ENCODE measurements at regions not wholly inside any gene's neighbourhood (a gene's known extent, or its start where the extent isn't known, plus 50 kb on each side); places are given as distances from the start of the nearest gene placed in this dataset.
A peak's percentile ranks its signal among the peaks of the same experiment; 100 is the strongest.
"Not testable (repeated sequence)": the region's sequence is repeated elsewhere in the genome, so short reads cannot be mapped to it uniquely, and the experiment has no call there.

GRCh38 chr13:18993884-18994660 lies 187.6 kb downstream of the TUBA3C start:
- ATAC-seq, result no peak

DNA sequence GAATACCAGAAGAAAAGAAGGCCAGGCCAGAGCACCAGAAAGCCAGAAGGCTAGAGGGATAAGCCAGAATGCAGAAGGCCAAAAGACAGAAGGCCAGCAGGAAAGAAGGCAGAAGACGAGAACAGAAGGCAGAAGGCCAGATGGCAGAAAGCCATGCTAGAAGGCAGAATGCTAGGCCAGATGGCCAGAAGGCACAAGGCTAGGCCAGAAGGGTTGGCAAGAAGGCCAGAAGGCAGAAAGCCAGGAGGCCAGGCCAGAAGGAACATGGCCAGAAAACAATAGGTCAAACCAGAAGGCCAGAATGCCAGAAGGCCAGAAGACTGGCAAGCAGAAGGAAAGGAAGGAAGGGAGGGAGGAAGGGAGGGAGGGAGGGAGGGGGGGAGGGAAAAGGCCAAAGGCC lies 188.8 kb downstream of the TUBA3C start:
- no peak for ATAC-seq
- no peak for DNase-seq

More at GRCh38 chr13:18993884-18994660, 187.6 kb downstream of the TUBA3C start:
- DNase-seq, result no peak

GRCh38 chr13:18991060-18991459 lies 190.6 kb downstream of the TUBA3C start:
- DNase-seq (no peak), ATAC-seq (no peak)

DNA sequence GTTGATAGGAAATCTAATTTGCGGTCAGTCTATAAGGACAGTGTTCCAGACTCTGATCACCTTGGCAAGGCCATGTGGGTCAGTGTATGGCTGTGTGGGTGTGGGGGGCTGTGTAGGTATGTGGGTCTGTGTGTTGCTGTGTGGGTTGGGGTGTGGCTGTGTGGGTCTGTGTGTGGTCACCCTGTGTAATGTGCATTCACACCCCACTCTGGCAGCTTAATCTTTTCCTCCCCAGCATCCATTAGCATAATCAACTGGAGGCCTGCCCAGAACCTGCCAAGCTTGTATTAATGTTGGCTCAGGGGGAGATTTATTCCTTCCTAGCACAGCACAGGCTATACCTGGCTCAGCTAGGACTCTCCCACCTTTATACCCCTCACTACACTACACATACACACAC lies 203.2 kb downstream of the TUBA3C start:
- no peak for DNase-seq
- ATAC-seq, result no peak

- ATAC-seq, result no peak
These were observed 203.8 kb downstream of the TUBA3C start for GRCh38 chr13:18977857-18978256.

DNA sequence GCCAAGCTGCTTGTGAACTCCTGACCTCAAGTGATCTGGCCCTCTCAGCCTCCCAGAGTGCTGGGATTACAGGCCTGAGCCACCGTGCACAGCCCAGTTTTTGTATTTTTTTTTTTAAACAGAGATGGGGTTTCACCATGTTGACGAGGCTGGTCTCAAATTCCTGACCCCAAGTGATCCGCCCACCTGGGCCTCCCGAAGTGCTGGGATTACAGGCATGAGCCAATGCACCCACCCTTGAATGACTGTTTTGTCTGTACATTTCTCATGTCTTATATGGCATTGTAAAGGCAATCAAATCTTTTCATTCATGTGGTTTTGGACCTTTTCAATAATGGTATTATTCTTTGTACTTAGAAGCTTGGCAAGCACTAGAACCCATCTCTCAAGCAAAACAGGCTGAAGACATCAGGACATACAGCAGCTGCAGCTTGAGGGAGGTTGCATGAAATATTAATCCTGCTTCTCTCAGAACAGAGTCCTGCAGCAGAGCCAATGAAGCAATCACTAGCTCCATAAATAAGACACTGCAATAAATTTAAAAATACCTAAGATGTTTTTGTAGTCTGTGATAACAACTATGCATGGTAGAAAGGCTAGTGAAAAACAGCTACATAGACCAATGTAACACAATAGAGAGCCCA lies 209.9 kb downstream of the TUBA3C start:
- DNase-seq (no peak), ATAC-seq (no peak)

More at GRCh38 chr13:18977857-18978256, 203.8 kb downstream of the TUBA3C start:
- no peak for DNase-seq

GRCh38 chr13:18965347-18965855 lies 216.2 kb downstream of the TUBA3C start:
- ATAC-seq (no peak), DNase-seq (no peak)

GRCh38 chr13:18964942-18965341 lies 216.7 kb downstream of the TUBA3C start:
- no peak for DNase-seq

GRCh38 chr13:18963684-18964083 lies 217.9 kb downstream of the TUBA3C start:
- ATAC-seq, result not testable (repeated sequence)

More at GRCh38 chr13:18964942-18965341, 216.7 kb downstream of the TUBA3C start:
- no peak for ATAC-seq

DNA sequence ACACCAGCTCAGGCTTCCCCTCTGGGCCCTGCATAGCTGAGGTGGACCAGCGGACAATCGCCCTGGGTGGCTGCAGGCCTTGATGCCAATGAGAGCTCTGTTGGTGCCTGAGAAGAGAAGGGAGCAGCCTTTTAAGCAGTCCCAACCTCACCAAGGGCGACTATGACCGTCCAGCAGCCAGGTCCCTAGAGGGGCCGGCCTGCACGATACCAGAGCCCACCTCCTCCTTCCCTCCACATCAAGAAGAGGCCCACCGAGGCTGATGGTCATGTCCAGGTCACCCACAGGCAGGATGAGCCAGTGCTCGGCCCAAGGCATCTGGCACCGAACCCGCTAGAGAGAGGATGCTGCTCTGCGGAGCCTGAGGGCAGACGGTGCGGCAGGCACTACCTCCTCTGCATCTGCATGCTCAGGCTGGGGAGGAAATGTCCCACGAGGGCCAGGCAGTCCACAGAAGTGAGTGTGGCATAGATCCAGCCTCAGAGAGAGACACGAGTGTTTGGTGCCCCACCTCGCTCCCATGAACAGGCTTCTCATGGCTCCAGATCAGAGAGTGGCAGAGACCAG lies 219.4 kb downstream of the TUBA3C start:
- ATAC-seq (no peak), DNase-seq (no peak)

More at GRCh38 chr13:18963684-18964083, 217.9 kb downstream of the TUBA3C start:
- not testable (repeated sequence) for DNase-seq

GRCh38 chr13:18961383-18962117 lies 220.1 kb downstream of the TUBA3C start:
- no peak for DNase-seq
- ATAC-seq, result no peak

DNA sequence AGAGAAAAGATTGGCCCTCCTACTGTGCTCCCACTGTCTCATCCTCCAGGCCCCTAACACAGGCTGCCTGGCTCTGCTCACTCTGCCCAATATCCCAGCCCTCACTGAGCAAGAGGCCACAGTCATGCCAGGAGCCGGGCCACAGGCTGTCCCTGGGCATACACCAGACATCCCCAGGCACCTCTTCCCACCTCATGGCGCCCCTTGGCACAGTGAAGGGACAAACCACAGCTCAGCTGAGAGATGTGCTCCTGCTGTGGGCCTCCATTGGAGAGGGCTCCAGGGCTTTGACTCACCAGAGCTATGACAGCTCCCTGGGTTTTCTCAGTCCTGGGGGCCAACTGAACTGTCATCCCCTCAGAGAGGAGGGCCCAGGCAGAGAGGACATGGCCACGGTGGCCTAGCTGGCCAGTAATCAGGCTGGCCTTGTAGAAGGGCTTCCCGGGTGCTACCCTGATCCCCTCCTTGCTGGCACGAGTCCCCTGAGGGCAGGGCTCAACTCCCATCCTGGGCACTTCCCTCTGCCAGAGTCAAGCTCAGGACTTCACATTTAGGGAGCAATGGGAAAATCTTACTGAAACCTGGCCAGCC lies 220.9 kb downstream of the TUBA3C start:
- DNase-seq (no peak), ATAC-seq (no peak)

DNA sequence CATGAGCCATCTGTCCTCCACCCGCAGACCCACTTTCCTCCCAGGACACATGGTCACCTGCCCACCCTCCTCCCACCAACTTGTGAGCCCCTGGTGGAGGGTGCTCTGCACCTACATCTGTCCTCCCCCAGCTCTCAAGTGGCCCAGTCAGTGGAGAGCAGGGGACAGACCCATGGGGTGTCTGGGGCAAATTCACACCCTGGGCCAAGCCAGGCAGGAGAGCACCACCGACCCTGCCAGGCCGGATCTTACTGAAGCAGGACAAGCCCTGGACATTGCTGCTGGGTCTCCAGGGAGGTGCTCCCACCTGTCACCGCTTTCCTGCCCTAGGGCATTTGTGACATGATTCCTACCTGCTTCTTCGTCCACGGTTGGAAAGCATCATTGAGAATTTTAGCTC lies 221.6 kb downstream of the TUBA3C start:
- DNase-seq (no peak), ATAC-seq (peak; percentile 11)

GRCh38 chr13:18959229-18959628 lies 222.4 kb downstream of the TUBA3C start:
- DNase-seq (no peak), ATAC-seq (no peak)

DNA sequence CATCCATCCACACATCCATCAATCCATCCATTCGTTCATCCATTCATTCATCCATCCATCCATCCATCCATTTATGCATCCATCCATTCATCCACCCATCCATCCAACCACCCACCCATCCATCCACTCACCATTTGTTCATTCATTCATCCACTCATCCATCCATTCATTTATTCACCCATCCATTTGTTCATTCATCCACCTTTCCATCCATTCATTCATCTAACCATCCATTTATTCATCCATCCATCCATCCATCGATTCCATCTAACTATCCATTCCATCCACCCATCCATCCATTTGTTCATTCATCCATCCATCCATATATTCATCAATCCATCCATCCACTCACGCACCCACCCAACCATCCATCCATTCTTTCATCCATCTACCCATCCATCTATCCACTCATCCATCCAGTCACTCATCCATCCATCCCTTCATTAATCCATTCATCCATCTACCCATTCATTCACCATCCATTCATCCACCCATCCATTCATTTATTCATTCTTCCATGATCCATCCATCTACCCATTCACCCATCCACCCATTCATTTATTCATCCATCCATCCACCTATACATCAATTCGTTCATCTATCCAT lies 225.0 kb downstream of the TUBA3C start:
- DNase-seq, result no peak
- ATAC-seq, result no peak

DNA sequence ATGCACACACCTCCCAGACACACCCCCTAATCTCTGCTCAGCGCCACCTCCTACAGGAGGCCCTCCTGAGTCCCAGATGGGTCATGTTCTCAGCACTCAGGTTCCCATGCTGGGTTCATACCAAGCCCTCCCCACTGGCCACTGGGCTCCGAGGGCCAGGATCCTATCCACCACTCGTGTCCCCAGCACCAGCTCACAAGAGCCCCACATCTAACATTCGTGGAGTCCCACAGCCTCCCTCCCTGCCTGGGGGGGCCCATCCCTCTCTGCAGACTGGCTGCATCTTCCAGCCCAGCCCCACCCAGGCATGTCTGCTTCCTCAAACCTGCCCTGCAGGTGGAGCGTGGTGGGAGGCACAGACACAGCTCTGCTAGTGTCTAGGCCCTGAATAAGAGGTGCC lies 227.4 kb downstream of the TUBA3C start:
- DNase-seq, result no peak
- no peak for ATAC-seq

GRCh38 chr13:18953139-18953930 lies 228.3 kb downstream of the TUBA3C start:
- ATAC-seq, result no peak

GRCh38 chr13:18952225-18953016 lies 229.2 kb downstream of the TUBA3C start:
- DNase-seq (no peak), ATAC-seq (no peak)

More at GRCh38 chr13:18953139-18953930, 228.3 kb downstream of the TUBA3C start:
- no peak for DNase-seq

DNA sequence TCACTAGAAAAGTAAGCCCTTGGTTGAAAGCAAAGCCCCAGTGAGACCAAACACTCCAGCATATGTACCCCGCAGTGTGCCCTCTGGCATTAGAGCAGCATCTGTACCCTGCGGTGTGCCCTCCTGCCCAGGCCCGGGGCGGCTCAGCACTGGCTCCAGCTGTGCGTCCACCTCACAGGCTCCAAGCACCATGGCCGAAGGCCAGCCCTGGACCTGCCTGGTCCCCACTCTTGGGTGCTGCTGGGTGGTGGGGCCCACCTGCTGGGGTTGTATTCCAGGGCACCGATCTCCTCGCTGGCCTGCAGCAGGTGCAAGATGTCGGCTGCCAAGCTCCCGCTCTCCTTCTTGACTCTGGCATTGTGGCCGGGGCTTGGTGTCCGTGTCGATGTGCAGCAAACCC lies 230.2 kb downstream of the TUBA3C start:
- DNase-seq (no peak), ATAC-seq (no peak)

- no peak for ATAC-seq
These were observed 231.7 kb downstream of the TUBA3C start for GRCh38 chr13:18949970-18950369.

More at GRCh38 chr13:18949970-18950369, 231.7 kb downstream of the TUBA3C start:
- DNase-seq, result no peak

Data from stimulated activated naive CD8-positive, alpha-beta T cell treated with anti-CD3 and anti-CD28 coated beads, Interleukin-15, Interleukin-2, amounts not matched to agents 100 U/mL and 50 U/mL, for 24 hours (primary cell).